ENCODE measurements at regions not wholly inside any gene's neighbourhood (a gene's known extent, or its start where the extent isn't known, plus 50 kb on each side); places are given as distances from the start of the nearest gene placed in this dataset.

DNA sequence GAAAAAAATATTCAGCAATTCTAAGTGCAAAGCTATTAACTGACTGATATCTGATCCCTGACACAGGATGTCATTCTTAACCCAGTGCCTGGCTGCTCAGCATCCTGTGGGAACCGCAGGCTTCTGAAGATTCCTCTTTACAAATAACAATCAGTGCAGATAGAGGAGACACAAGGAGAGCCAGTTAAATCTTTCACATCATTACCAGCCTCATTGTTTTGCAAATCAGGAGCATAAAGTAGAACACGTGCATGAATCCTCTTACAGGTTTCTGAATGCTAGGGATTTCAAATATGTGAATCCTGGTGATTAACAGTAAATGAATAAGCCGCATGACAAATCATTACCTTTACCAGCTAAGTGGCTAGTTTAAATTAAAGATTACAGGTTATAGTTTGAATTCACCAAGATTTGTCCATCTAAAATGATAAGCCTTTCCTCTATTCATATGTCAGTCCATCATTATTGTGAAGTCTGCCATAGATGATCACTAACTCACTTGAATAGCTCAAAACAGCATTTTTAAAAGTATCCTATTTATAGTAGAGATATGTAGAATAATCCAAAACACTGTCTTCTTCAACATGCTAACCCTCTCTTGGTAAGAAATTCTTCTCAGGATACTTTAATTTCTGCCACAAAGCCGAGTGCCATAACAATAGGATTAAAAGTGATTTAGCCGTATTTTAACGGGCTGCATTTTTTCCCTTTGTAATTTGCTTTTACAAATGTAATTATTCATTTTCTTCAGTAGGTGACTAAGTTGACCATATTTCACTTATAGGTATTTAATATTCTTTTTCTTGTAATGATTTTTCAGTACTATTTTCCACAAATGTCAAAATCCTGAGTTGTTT, 367.3 kb upstream of the EPHA7 start:
- TF ChIP-seq, protein P1, sequence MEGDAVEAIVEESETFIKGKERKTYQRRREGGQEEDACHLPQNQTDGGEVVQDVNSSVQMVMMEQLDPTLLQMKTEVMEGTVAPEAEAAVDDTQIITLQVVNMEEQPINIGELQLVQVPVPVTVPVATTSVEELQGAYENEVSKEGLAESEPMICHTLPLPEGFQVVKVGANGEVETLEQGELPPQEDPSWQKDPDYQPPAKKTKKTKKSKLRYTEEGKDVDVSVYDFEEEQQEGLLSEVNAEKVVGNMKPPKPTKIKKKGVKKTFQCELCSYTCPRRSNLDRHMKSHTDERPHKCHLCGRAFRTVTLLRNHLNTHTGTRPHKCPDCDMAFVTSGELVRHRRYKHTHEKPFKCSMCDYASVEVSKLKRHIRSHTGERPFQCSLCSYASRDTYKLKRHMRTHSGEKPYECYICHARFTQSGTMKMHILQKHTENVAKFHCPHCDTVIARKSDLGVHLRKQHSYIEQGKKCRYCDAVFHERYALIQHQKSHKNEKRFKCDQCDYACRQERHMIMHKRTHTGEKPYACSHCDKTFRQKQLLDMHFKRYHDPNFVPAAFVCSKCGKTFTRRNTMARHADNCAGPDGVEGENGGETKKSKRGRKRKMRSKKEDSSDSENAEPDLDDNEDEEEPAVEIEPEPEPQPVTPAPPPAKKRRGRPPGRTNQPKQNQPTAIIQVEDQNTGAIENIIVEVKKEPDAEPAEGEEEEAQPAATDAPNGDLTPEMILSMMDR (IDR thresholded peaks at IDR 0.05), result no peak
- no peak for TF ChIP-seq POLR2A (IDR thresholded peaks at IDR 0.05)
- no peak for TF ChIP-seq POLR2AphosphoS5 (IDR thresholded peaks at IDR 0.05)
- TF ChIP-seq EP300 (IDR thresholded peaks at IDR 0.05), result no peak
